Embryonic facial prominence (tissue), 1 donor: ENCODE measurements at regions not wholly inside any gene's neighbourhood (a gene's known extent, or its start where the extent isn't known, plus 50 kb on each side); places are given as distances from the start of the nearest gene placed in this dataset.

Experiments used
- DNase-seq: peaks from one replicate; pipeline ENCODE4 v3.0.0-alpha.2; 2016; ENCODE audit errors: extremely low spot score

- DNase-seq = no peak
Measured at GRCh38 chr5:57561231-57561842, 78.7 kb upstream of the ACTBL2 start.

- no peak for DNase-seq
Measured at GRCh38 chr5:57559110-57559635, 76.6 kb upstream of the ACTBL2 start.

GRCh38 chr5:57552033-57552432, 69.4 kb upstream of the ACTBL2 start:
- no peak for DNase-seq

- no peak for DNase-seq
Measured at GRCh38 chr5:57551251-57551650, 68.6 kb upstream of the ACTBL2 start.

DNA sequence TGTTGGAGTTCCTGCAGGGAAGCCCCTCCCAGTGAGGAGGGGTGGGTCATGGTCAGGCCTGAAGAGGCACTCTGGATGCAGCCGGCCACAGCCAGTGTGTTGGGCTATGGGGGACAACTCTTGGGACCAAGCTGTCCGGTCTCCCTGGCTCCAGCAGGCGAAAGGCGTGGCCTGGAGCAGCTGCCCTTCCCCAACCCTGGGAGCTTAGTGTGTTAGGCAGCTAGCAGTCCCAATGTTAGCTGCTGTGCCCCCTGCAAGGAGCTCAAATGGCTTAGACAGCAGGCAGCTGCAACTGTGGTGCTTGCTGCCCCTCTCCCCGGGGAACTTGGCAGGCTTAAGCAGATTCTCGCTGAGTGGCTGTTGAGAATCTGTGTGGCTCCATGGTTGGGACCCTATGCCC, 67.5 kb upstream of the ACTBL2 start:
- DNase-seq = no peak

DNA sequence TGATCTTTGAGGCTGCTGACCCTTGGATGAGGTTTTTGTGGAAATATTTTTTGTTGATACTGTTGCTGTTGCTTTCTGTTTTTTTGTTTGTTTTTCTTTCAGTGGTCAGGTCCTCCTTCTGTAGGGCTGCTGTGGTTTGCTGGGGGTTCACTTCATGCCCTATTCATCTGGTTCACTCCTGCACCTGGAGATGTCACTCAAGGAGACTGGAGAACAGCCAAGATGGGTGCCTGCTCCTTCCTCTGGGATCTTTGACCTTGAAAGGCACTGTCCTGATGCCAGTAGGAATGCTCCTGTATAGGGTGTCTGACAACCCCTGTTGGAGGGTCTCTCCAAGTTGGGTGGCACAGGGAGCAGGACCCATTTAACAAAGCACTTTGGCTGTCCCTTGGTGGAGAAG, 67.0 kb upstream of the ACTBL2 start:
- no peak for DNase-seq

GRCh38 chr5:57540823-57541222, 58.2 kb upstream of the ACTBL2 start:
- no peak for DNase-seq

DNA sequence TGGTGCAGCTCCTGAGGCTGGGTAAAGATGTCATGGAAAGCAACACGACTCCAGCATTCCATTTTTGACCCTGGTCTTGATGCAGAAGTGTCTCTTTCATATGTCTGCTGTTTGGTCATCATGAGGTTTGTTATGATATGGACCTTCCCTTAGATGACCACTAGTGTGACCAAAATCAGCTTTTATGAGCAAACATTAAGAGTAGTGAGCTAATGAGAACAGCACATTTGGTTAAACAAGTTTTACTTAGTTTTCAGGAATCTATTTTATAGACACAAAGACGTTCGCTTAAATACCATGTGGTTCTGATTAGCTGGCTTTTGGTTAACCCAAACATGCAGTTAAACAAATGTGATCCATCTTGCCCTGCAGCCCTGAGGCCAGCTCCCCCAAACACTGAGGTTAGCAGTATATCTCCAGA, 56.7 kb upstream of the ACTBL2 start:
- peak; percentile 62 for DNase-seq

DNA sequence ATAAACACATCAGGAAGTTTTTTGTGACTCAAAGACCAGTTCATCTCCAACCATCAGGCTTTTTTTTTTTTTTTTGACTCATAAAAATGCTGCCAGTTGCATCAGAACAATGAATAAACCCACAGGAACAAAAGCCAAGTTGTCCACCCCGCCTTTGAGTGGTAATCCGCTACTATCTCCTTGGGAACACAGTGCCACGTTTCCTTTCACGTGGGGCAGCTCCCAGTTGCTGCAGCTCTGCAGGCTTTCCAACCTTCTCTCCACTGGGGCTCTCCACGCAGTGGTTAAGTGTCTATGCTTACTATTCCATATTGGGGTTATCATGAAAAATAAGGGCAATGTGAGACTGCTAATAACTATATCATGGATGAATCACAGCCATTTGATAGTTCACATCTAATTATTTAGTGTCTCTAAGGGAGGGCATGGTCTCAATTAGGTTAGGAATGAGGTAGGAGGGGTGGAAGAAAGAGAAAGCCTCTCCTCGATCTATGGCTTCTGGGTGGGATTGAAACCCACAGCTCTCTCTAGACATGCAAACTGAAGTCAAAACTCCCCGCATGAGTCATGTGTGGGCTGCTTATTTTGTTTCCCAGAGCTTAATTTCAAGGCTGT, 55.8 kb upstream of the ACTBL2 start:
- DNase-seq = no peak

DNA sequence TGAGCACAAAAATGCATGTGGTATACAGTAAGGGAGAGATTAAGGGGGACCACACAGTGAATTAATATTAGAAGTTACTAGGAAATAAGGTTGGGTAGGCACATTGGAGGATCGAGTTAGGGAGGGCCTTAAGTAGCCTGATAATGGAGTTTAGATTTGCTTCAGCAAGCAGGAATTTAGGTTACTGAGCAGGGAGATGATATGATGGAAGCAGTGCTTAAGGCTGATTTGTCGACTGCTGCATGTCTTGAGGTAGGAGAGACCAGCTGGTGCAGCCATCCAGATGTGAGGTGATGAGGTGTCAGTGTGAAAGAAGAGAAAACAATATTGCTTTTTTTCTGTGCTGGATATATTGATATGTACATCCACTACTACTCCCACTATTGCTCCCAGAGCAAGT, 55.2 kb upstream of the ACTBL2 start:
- no peak for DNase-seq

DNA sequence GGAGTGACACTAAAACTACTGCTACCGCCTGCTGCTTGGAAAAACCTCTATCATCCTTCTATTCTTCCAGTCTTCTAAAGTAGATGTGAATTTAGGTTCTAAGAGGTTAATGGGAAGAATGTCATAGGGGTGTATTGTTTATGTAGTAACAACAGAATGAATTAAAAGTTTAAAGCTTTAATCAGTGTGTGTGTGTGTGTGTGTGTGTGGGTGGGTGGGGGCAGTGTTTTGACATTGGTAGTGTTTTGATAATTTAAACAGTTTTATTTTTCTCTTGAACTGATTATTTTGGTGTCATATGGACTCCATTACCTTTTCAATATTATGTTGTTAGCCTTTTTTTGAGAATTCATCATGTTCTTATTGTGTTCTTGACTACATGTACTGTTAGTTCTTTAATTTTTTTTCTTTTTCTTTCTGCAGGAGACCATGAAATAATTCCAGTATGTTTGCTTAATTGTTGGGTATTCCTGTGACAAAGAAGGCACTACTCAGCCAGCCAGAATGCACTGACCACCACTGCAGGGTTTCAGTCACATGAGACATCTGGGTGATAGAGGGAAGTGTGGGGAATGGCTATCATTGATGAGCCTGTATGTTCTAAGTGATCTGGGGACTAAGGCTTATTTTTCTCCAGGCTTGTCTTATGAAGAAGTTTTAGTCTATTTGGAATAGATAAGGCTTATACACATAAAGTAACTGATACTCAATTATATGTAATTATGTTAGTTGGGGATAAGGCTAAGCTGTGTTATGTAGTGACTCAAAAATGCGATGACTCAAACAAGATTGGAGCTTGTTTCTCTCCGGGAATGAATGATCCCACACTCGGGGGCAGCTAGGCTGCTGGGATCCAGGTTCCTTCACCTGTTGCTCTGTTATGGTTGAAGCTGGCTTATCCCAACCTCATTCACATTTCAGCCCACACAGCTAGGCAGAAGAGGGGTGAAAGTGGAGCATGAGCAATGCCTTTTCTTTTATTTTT, 50.2 kb upstream of the ACTBL2 start:
- no peak for DNase-seq
